A673 (cell line): ENCODE measurements at regions not wholly inside any gene's neighbourhood (a gene's known extent, or its start where the extent isn't known, plus 50 kb on each side); places are given as distances from the start of the nearest gene placed in this dataset.

Source experiments
- CTCF ChIP-seq: fragments of 300-800, 200-600 bp; sonication (generic); conservative IDR thresholded peaks from 2 replicates; pipeline ENCODE4 v1.5.1; 2017; ENCODE audit warnings: low read depth, mild to moderate bottlenecking, antibody characterized with exemption, low read length, moderate library complexity, mixed read lengths
- EZH2 ChIP-seq: fragments of 200-600 bp; sonication (generic); IDR thresholded peaks from 2 replicates; pipeline ENCODE4 v1.6.1; 2017; ENCODE audit warnings: borderline replicate concordance, low read depth, mild to moderate bottlenecking, mixed read lengths, antibody characterized with exemption, low read length; ENCODE audit not compliant: poor library complexity, severe bottlenecking

GRCh38 chr22:46096051-46096450, 54.3 kb upstream of the PPARA start:
- TF ChIP-seq CTCF (no peak), EZH2 (no peak)
